GM18868 (cell line): ENCODE measurements at regions not wholly inside any gene's neighbourhood (a gene's known extent, or its start where the extent isn't known, plus 50 kb on each side); places are given as distances from the start of the nearest gene placed in this dataset.
"Not testable (repeated sequence)": the region's sequence is repeated elsewhere in the genome, so short reads cannot be mapped to it uniquely, and the experiment has no call there.

ENCODE experiments used
- ATAC-seq: cut with Tn5 transposase; IDR thresholded peaks from one replicate; pipeline ENCODE4 v1.9.1; 2021; ENCODE audit warnings: mild to moderate bottlenecking, moderate library complexity; ENCODE audit not compliant: unreplicated experiment

GRCh38 chr15:32536507-32537172 is 56.6 kb upstream of the GOLGA8N start:
- peak; percentile 73 for ATAC-seq

- peak; percentile 35 for ATAC-seq
These were observed 57.2 kb upstream of the GOLGA8N start for GRCh38 chr15:32536057-32536493.

- peak; percentile 66 for ATAC-seq
These were observed 57.9 kb upstream of the GOLGA8N start for GRCh38 chr15:32535150-32535898.

DNA sequence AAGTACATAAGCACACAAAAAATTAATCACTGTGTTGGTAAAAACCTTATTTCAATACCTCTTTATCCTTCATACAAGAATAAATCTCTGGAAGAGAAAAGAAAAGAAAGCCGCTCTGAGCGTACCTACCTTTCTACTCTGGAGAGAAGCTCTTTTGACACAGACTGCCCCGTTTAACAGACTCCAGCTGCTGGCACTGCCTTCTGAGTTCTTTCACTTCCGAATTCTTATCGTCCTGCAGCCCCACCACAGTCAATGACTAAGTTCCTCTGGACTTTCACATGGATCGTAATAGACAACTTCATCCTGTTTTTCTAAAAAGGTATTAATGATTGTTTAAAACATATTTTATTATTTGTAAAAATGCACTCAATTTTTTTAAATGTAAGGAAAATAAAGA is 67.5 kb upstream of the GOLGA8O start:
- not testable (repeated sequence) for ATAC-seq

DNA sequence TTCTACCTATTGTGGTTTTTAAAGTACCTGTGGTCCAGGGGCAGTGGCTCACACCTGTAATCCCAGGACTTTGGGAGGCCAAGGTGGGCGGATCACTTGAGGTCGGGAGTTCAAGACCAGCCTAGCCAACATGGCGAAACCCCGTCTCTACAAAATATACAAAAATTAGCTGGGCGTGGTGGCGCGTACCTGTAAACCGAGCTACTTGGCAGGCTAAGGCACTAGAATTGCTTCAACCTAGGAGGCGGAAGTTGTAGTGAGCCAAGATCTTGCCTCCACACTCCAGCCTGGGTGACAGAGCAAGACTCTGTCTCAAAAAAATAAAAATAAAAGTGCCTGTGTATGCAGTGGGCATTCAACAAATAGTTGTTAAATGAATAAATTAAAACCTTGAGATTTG is 67.0 kb upstream of the GOLGA8O start:
- not testable (repeated sequence) for ATAC-seq

GRCh38 chr15:32518976-32519375 is 63.5 kb upstream of the GOLGA8O start:
- not testable (repeated sequence) for ATAC-seq

- ATAC-seq: not testable (repeated sequence)
These were observed 62.6 kb upstream of the GOLGA8O start for GRCh38 chr15:32518013-32518412.

DNA sequence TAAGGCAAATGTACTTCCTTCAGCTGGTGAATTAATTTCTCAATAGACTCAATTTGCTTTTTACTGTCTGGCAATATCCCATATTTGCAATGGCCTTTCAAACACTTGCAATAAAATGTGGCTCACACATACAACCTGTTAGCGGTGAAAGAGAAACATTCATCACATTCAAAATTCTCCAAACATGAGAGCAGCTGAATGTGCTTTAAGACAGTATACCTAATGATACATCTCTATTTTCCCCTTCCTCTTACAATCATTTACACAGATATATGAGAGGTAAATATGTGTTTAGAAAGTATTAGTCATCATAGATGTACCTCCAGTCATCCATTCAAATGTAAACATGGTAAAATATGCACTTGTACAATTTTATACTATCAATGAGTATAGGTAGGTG is 61.5 kb upstream of the GOLGA8O start:
- not testable (repeated sequence) for ATAC-seq

- ATAC-seq: not testable (repeated sequence)
These were observed 57.9 kb upstream of the GOLGA8O start for GRCh38 chr15:32513378-32513777.

- not testable (repeated sequence) for ATAC-seq
These were observed 54.6 kb upstream of the GOLGA8O start for GRCh38 chr15:32510027-32510426.

- ATAC-seq: not testable (repeated sequence)
These were observed 52.6 kb upstream of the GOLGA8O start for GRCh38 chr15:32508081-32508480.

DNA sequence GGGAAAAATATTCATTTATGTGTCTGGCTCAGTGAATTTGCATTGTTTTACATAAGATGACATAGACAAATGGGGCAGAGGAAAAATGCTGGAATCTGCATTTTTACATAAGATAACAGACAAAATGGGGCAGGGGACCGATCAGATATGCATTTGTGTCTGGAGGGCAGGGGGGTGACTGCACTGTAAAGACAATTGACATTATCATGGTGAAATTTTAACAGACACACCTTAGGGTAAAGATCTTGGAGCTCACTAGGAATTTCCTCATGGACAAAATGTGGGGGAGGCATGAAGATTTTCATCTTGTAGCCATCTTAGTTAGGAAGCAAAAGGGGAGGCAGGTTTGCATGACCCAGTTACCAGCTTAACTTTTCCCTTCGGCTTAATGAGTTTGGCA is 51.4 kb upstream of the GOLGA8O start:
- ATAC-seq: not testable (repeated sequence)

- ATAC-seq: not testable (repeated sequence)
These were observed 50.2 kb upstream of the GOLGA8O start for GRCh38 chr15:32505633-32506032.
